ENCODE measurements at regions not wholly inside any gene's neighbourhood (a gene's known extent, or its start where the extent isn't known, plus 50 kb on each side); places are given as distances from the start of the nearest gene placed in this dataset.
"Not testable (repeated sequence)": the region's sequence is repeated elsewhere in the genome, so short reads cannot be mapped to it uniquely, and the experiment has no call there.

GRCh38 chr5:167096816-167097215, 1194.6 kb upstream of the WWC1 start:
- ATAC-seq (no peak), DNase-seq (no peak)
- intact Hi-C loops (cut with DNase I), result no loop called here

GRCh38 chr5:167104351-167104750, 1187.1 kb upstream of the WWC1 start:
- DNase-seq (no peak), ATAC-seq (no peak)
- intact Hi-C loops (cut with DNase I), result no loop called here

DNA sequence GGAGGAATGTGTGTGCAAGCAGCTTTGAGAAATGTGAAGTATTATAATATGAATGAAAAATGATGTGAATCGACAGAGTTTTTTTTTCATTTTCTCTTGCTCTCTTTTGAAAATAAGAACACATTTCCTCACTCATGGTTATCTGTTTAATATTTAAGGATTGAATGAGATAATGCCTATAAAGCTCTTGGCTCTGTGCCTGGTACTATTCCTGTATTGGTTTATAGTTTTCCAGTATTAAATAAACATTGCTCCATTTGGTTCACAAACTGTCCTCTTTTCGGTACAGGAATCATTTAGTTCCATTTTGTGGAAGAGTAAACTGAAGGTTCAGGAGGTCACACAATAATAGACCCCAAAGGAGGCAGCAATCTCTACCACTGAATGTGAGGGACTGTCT, 1185.5 kb upstream of the WWC1 start:
- DNase-seq (no peak), ATAC-seq (no peak)
- intact Hi-C loops (cut with DNase I), result no loop called here

- no peak for ATAC-seq
- no peak for DNase-seq
- intact Hi-C loops (cut with DNase I), result no loop called here
Observed at GRCh38 chr5:167107684-167108083, 1183.8 kb upstream of the WWC1 start.

DNA sequence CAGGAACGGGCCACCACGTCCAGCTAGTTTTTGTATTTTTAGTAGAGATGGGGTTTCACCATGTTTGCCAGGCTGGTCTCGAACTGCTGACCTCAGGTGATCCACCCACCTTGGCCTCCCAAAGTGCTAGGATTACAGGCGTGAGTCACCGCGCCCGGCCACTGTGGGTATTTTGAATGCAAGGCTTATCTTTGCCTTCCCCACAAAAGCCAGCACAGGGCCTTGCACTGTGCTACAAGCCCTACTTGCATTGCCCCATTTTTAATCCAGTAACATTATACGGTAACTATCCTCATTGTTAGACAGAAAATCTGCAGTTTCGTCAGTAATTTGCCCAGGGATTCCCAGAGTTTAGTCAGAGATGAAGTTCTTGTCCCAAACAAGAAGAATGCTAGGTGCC, 1183.2 kb upstream of the WWC1 start:
- ATAC-seq; DNase-seq; intact Hi-C loops (cut with DNase I): not testable (repeated sequence)

- DNase-seq, result no peak
- intact Hi-C loops (cut with DNase I), result no loop called here
- no peak for ATAC-seq
Observed at GRCh38 chr5:167112556-167112955, 1178.9 kb upstream of the WWC1 start.

GRCh38 chr5:167122267-167122666, 1169.2 kb upstream of the WWC1 start:
- no peak for ATAC-seq
- intact Hi-C loops (cut with DNase I), result no loop called here

DNA sequence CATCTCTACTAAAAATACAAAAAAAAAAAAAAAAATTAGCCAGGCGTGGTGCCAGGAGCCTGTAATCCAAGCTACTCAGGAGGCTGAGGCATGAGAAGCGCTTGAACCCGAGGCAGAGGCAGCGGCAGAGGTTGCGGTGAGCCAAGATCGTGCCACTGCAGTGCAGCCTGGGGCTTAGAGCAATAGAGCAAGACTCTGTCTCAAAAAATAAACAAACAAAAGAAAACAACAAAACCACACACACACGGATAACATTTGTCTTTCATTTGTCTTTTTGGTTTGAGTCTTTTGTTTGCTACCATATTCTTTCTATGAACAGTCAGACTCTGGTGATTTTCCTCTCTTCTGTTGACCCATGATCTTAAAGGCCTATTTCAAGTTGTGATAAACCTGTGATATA, 1168.3 kb upstream of the WWC1 start:
- ATAC-seq (no peak), DNase-seq (no peak)
- intact Hi-C loops (cut with DNase I), result no loop called here

More at GRCh38 chr5:167122267-167122666, 1169.2 kb upstream of the WWC1 start:
- DNase-seq, result no peak

DNA sequence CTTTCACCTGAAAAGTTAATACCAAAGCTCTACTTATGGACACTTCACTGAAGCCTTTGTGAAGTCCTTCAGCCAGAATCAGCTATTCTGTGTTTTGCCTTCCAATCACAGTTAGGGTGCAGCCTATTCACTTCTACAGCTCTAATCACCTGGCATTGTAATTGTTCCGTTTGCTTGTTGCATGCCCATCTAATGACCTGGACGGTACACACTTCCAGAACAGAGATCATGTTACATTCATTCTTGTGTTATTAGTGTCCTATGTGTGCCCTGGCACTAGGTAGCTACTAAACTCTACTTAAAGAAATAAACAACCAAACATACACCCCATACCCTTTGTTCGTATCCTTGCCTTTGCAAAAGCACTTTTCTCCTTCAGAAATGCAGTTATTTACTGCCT, 1162.9 kb upstream of the WWC1 start:
- DNase-seq (no peak), ATAC-seq (no peak)
- intact Hi-C loops (cut with DNase I), result no loop called here

DNA sequence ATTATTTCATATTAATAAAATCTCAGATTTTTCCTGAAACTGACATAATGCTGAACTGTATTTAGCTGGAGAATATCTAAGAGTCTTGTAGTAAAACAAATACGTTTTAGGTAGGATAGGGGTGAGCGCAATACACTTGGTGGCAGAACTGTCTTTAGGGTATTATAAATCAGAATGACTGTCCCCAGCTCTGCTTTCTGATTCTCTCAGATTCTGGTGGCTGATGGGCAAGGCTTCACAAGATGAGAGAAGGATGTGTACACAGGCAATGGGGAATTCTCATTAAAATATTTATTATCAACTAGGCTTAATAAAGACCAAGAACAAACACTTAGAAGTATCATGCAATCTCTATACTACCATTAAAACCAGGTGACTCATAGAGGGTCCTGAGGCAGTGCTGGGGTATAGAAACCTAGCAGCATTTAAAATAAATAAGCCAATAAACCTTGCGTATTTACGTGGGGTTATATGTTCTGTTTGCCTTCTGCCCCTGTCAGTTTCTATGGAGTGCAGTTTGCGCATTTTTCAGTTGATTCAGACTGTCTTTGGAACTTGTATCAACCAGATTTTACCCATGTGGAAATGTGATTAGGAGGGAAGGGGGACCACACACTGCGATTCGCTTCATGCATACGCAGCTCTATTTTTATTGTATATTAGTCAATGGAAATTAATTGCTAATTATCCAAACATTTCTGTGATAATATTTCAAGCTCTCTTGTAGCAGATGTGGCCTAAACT, 1150.7 kb upstream of the WWC1 start:
- intact Hi-C loops (cut with DNase I), result no loop called here
- ATAC-seq (no peak), DNase-seq (no peak)

GRCh38 chr5:167143716-167144115, 1147.7 kb upstream of the WWC1 start:
- no peak for DNase-seq
- intact Hi-C loops (cut with DNase I), result no loop called here
- no peak for ATAC-seq

DNA sequence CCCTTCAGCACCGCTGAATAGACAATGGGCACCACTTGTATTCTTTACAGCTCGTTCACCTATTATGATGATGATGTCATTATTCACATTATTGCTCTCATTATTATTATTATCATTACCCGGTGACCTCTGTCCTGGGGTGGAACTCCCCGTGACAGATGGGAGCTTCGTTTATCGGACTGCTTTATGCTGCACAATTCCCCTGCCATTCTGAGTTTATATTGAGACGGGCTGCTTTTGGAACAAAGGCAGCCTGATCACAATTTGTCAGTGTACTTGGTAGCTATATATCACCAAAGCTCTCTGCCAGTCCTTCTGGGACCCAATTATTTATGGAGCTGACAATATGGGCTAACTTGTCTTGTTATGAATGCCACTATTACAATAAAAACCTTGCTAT, 1145.6 kb upstream of the WWC1 start:
- DNase-seq (no peak), ATAC-seq (no peak)
- intact Hi-C loops (cut with DNase I), result no loop called here

- ATAC-seq (no peak), DNase-seq (no peak)
- intact Hi-C loops (cut with DNase I), result no loop called here
Observed at GRCh38 chr5:167147879-167148278, 1143.6 kb upstream of the WWC1 start.

DNA sequence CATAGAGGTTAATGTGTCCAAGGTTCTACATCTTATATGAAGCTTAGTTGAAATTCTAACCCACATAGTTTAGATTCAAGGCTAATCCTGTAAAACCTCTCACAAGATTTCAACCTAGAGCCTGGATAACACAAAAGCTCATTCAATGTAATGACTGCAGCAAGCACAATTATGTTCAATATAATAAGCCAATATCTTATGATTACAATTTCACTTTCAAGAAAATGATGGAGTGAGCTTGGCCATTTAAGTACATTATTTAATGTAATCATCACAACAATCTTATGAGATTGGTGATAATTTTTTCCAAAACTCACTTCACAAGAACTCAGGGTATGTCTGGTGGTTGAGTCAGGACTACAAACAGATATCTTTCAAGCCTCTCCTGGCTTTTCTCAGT, 1140.8 kb upstream of the WWC1 start:
- DNase-seq (no peak), ATAC-seq (no peak)
- intact Hi-C loops (cut with DNase I), result no loop called here

GRCh38 chr5:167152561-167152960, 1138.9 kb upstream of the WWC1 start:
- intact Hi-C loops (cut with DNase I), result no loop called here
- ATAC-seq, result no peak

GRCh38 chr5:167155387-167156005, 1135.9 kb upstream of the WWC1 start:
- DNase-seq, result no peak
- intact Hi-C loops (cut with DNase I), result no loop called here
- ATAC-seq, result no peak

More at GRCh38 chr5:167152561-167152960, 1138.9 kb upstream of the WWC1 start:
- no peak for DNase-seq

DNA sequence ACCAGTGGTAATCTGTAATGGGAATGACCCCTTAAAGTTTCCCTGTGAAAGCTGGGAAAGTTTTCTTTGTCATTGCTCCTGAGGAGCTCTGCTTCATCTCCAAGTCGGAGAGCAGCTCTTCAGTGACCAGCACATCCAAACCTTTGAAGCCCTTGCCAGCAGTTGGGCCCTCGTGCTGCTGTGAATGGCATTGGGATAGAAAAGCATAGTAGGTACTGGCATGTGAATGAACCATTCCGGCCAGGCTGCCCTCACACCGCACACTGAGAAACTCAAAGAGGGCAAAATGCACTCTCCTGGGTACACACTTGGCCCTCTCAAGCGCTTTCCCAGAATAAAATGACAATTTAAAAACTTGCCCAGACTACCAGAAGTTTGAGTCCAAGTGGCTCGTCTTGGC, 1135.0 kb upstream of the WWC1 start:
- ATAC-seq, result no peak
- DNase-seq, result no peak
- intact Hi-C loops (cut with DNase I), result no loop called here

DNA sequence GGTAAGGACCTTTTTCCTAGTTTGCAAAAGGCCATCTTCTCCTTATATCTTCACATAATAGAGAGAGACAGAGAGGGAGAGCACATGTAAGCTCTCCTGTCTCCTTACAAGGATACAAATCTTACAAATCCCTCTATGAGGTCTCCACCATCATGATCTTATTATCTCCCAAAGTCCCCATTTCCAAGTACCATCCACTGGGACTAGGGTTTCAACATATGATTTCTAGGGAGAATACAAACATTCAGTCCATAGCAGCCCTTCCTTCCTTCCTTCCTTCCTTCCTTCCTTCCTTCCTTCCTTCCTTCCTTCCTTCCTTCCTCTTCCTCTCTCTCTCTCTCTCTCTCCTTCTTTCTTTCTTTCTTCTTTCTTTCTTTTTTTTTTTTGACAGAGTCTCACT, 1132.9 kb upstream of the WWC1 start:
- ATAC-seq (no peak), DNase-seq (no peak)
- intact Hi-C loops (cut with DNase I), result no loop called here

DNA sequence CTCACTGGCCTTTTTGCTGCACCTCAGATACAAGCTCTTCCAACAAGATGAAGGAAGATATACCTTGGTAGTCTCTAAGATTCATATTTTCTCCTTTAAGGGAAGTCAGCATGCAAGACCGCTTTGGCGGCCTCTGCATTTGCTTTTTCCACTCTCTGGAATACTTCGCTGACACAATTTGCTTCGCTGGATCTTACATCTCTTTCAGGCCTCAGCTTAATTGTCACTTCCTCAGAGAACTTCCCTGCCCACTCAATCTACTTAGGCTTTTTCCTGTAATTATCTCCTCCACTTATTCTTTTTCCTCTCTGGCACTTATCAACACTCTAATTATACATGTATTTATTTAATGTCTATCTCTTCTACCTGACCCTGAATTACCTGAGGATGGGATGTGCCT, 1131.1 kb upstream of the WWC1 start:
- intact Hi-C loops (cut with DNase I), result no loop called here
- ATAC-seq (no peak), DNase-seq (no peak)

DNA sequence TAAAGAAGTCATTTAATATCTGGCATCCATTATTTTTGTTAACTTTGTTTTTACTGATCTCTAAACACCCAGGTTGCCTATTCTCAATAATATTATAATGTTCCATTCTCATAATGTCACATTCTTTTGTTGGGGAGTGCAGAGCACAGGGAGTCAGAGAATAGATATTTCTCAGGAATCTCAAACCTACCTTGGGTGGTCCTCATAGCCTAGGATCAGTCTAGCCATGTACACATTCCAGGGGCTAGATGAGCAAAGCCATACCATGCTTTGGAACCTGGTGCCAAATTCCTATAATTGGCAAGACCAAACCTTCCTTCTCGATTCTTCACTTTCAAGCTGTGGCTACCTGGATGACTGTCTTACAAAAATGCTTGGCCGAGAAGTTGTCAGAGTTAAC, 1124.7 kb upstream of the WWC1 start:
- no peak for ATAC-seq
- no peak for DNase-seq
- intact Hi-C loops (cut with DNase I), result no loop called here

DNA sequence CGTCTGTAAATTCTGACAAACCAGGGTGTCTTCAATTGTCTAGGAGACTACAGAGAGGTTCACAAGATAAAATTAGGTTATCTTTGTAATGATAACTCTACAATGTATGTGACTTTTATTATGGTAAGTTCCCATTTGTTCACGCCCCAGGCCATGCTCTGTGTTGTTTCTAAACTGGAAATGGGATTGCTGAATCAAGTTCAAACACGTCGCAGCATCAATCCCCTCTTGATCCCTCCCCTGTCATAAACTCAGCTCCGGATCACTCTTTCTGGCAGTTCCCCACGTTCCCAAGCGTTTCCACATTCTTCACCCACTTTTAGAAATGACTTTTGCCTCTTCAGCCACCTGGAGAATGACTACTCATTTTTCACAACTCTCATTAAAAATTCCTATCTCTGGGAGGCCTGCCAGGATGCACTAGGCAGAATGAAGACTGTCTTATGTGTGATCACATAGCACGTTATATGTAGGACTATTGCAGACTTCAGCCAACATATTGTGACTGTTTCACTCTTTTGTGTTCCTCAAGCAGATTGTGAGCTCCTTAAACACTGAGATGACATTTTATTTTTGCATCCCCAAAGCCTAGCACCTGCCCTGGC, 1124.2 kb upstream of the WWC1 start:
- ATAC-seq, result no peak
- intact Hi-C loops (cut with DNase I), result no loop called here

More for the DNA sequence above, 1124.2 kb upstream of the WWC1 start:
- no peak for DNase-seq

Measured in left cardiac atrium (tissue), 4 donors.